ENCODE measurements at regions not wholly inside any gene's neighbourhood (a gene's known extent, or its start where the extent isn't known, plus 50 kb on each side); places are given as distances from the start of the nearest gene placed in this dataset.
"Not testable (repeated sequence)": the region's sequence is repeated elsewhere in the genome, so short reads cannot be mapped to it uniquely, and the experiment has no call there.

DNA sequence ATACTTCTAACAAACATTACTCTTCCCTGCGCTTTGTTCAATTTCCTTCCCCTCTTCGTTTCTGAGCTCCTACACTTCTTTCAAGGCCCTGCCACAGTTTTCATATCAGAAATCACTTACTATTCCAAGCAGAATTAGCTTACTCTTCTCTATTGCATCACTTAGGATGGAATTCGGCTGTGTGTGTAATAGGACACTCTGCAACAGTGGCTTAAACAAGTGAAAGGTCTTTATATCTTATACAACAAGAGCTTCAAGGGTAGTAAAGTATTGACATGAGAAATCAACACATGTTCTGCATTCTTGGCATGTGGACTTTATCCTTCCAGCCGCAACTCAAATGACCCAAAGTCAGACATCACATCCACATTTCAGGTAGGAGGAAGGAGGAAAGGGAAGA lies 279.6 kb downstream of the PCDH20 start:
- no peak for DNase-seq

DNA sequence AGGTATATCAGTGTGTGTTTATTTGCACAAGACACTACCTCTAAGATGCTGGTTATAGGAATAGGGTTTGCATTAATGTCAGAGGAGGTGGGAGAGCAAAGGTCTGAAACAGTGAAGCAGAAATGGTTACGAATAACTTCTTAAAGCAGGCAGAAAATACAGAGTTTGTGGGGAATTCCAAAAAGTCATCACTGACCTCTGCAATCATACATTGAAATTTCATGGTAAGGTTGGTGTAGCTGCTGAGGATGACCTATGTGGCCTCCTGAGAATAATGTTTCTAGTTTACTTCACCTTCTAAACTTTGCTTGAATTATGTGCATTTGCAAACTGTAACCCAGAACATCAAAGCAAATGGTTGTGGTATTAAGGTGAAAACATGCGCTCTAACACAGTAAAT lies 280.1 kb downstream of the PCDH20 start:
- no peak for DNase-seq

- peak; percentile 11 for DNase-seq
These were observed 286.6 kb downstream of the PCDH20 start for GRCh38 chr13:61128850-61129645.

- DNase-seq = no peak
These were observed 291.9 kb downstream of the PCDH20 start for GRCh38 chr13:61123538-61124289.

DNA sequence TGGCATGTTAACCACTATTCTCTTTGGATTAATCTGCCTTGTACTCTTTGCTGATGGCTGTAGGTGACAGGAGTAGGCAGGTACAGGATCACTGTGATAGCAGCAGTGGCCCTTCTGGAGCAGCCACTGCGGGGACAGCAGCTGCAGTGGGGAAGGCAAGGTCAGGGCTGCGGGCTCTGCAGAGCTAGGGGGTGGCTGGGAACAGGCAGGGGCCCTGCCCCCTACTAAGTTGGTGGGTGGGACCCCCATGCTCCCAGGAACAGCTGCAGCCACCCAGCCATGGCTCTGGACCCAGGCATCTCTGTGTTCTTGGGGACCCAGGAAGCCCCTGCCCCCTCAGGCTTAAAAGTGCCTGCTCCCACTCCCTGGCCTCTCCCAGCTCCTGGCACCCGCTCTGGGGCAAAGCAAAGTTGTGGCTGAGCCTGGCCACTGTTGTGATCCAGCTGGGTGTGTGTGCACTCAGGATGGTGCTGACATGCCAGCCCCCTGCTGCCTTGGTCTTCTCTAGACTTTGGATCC lies 302.4 kb downstream of the PCDH20 start:
- no peak for DNase-seq

DNA sequence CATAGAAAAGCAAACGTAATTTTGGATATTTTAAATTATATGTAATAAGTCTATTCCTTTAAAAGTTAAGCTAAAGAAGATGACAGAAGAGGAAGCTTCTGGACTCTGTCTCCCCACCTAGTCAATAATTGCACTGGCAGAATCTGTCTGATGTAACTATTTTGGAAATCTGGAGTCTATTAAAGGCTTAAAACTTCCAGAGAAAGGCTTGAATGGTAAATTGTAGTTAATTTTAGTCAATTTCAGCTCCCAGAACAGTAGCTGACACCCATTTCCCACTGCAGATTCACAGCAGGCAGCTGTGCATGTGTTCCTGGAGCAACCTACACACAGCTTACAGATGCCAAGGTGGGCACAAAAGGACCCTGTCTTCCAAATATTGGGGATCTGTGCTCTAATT lies 304.1 kb downstream of the PCDH20 start:
- DNase-seq = no peak

DNA sequence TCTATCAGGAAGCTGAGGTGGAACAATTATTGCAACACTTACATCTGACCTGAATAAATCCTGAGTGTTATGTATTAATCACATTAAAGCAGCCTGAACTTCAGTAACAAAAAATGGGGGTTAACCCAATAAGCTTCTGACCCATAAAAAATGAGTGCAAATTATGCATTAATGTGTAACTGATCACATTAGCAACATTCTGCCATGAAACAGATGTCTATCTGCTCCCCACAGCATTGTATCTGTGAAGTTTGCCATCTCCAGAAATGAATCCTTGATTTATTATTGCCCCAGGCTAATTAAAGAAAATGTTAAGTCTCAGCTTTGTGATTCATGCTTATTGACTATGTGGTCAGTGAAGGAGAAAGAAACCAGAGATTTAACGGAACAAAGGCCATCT lies 304.9 kb downstream of the PCDH20 start:
- no peak for DNase-seq

DNA sequence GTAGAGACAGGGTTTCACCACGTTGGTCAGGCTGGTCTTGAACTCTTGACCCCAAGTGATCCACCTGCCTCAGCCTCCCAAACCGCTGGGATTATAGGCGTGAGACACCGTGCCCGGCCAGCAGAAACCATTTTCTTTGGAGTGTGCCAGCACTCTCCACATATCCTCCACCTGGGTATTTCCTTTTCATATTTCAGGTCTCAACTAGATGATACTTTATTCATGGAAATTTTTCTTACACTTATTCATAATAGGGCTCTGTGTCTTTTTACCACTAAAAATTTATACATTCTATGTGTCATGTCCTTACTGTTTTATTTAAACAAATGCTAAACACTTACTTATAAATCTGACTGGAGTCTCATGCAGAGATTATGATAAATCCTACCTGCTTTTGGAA lies 305.9 kb downstream of the PCDH20 start:
- DNase-seq = no peak

DNA sequence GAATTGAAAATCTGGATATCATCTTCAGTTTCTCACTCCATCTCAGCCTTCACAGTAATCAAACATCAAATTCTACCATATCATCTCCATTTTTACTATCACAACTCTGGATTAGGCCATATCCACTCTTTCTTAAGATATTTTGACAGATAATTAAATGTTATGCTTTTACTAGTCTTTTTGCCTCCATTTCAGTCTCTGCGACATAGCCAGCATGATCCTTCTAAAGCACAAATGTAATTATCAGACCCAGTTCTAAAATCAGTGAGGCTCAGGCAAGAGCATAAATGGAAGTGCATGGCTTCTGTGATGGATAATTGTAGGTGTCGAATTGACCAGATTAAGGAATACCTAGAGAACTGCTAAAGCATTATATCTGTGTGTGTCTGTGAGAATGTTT lies 307.7 kb downstream of the PCDH20 start:
- DNase-seq = no peak

- DNase-seq = no peak
These were observed 319.8 kb downstream of the PCDH20 start for GRCh38 chr13:61095885-61096284.

GRCh38 chr13:61094865-61095264 lies 320.8 kb downstream of the PCDH20 start:
- no peak for DNase-seq

GRCh38 chr13:61089894-61090293 lies 325.8 kb downstream of the PCDH20 start:
- not testable (repeated sequence) for DNase-seq

GRCh38 chr13:61086087-61086486 lies 329.6 kb downstream of the PCDH20 start:
- DNase-seq = no peak

- DNase-seq = no peak
These were observed 330.7 kb downstream of the PCDH20 start for GRCh38 chr13:61084988-61085387.

- no peak for DNase-seq
These were observed 336.5 kb downstream of the PCDH20 start for GRCh38 chr13:61078976-61079770.

GRCh38 chr13:61052175-61052574 lies 363.5 kb downstream of the PCDH20 start:
- no peak for DNase-seq

- DNase-seq = no peak
These were observed 370.4 kb downstream of the PCDH20 start for GRCh38 chr13:61045251-61045650.

- DNase-seq = no peak
These were observed 375.5 kb downstream of the PCDH20 start for GRCh38 chr13:61040181-61040580.

DNA sequence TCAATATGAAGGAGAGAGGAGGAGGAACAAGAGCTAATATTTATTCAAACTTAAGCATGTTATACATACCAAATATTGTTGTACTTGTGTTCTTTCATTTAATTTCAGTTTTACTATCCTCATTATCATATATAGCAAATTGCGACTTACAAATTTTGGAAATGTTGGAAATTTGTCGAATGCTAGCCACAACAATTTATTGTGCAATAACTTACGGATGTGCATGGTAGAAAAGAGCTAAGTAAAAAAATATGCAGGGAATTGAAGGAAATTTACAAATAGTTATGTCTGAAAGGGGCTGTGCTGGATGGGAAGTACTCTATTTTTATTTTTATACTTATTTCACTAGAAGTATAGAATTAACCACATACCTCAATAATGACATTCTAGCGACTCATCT lies 376.3 kb downstream of the PCDH20 start:
- no peak for DNase-seq

- DNase-seq = no peak
These were observed 378.9 kb downstream of the PCDH20 start for GRCh38 chr13:61036715-61037114.

GRCh38 chr13:61030445-61030844 lies 385.2 kb downstream of the PCDH20 start:
- peak; percentile 41 for DNase-seq

DNA sequence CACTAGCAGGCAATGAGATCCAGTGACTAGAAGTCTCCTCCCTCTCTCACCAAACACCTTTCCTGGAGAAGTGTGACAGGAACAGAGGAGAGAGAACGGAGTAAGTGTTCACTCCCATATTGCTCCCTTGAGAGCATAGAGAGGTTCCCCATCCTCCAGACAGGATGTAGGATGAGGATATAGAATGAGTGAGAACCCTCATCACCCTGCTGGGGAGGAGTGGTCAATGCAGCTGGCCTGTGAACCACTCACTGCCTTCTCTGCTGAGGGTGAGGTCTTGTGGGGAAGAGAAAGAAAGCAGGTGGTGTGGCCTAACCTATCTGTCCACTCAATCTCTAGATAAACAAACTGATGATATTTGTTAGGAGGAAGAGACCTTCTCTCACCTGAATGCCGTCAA lies 386.6 kb downstream of the PCDH20 start:
- DNase-seq = peak; percentile 54

DNA sequence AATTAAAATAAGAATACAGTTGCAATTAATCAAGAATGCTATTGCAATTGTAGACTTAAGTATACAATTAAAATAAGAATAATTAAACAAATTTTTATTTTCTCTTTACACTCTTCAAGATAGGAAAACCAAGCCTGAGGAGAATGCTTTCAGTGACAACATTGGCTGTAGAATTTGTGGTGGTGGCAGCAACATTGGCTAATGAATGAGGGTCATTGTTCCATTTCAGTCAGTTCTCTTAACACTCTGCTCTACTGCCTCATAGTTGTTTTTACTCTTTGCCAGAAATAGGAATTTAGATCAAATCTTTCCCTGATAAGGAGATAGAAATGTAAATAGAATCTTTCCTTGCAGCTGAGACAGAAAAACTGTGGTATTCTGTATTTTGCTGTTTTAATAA lies 391.6 kb downstream of the PCDH20 start:
- DNase-seq = no peak
